ENCODE measurements at regions not wholly inside any gene's neighbourhood (a gene's known extent, or its start where the extent isn't known, plus 50 kb on each side); places are given as distances from the start of the nearest gene placed in this dataset.

- TF ChIP-seq CTCF (conservative IDR thresholded peaks at IDR 0.05 in 1 of 2, IDR thresholded peaks at IDR 0.05 in 1 of 2; ENCODE audit: extremely low read depth in 1 of 2, insufficient read depth in 1 of 2, low read depth in 1 of 2, low read length in 2 of 2) (no peak), EZH2 (IDR thresholded peaks at IDR 0.05; ENCODE audit: borderline replicate concordance, low read length) (no peak)
Observed at GRCh38 chr2:176446718-176447414, 177.6 kb downstream of the MTX2 start.
